B cell (primary cell): ENCODE measurements at regions not wholly inside any gene's neighbourhood (a gene's known extent, or its start where the extent isn't known, plus 50 kb on each side); places are given as distances from the start of the nearest gene placed in this dataset.

Experiments
- ATAC-seq: fragments of 200-7000 bp; cut with Tn5 transposase; one replicate; pipeline ENCODE4 v1.10.0; 2021; ENCODE audit warnings: low read depth, mild to moderate bottlenecking, moderate number of reproducible peaks, moderate library complexity
- CTCF ChIA-PET: fragments of 350-600 bp; sonication (Branson Sonifier 250); formaldehyde crosslinking; loops from one replicate; lab custom pipeline; 2021; ENCODE audit warnings: antibody characterized with exemption, inconsistent platforms; lab: Charles Lee
- POLR2A ChIA-PET: fragments of 350-600 bp; sonication (Branson Sonifier 250); formaldehyde crosslinking; loops from one replicate; lab custom pipeline; 2021; ENCODE audit warnings: antibody characterized with exemption; lab: Charles Lee
- DNase-seq: peaks from one replicate; pipeline ENCODE4 v3.0.0; 2013
- H2AFZ ChIP-seq: 2 replicates; pipeline ENCODE4 v1.6.1; 2012; ENCODE audit warnings: mild to moderate bottlenecking, low read depth, low read length; ENCODE audit not compliant: insufficient read depth, poor library complexity, severe bottlenecking
- H3K27ac ChIP-seq, 2 donors: 1 replicate in 1 of 2; 2 replicates in 1 of 2; pipeline ENCODE4 v1.5.1; 2012 to 2013; ENCODE audit warnings: low read length in 2 of 2, mild to moderate bottlenecking in 2 of 2, moderate library complexity in 1 of 2
- H3K27me3 ChIP-seq, 4 experiments: fragments of 200-600 bp in 1 of 4; sonication (generic) in 1 of 4; replicated peaks in 1 of 4; 1 replicate in 2 of 4; 2 replicates in 2 of 4; pipeline versions ENCODE4 v1.6.1 to v1.7.0; 2013 to 2016; ENCODE audit warnings: low read length in 3 of 4, mild to moderate bottlenecking in 2 of 4, mixed read lengths in 1 of 4, moderate library complexity in 1 of 4; ENCODE audit not compliant: insufficient read depth in 4 of 4, control insufficient read depth in 3 of 4; ENCODE audit errors: control extremely low read depth in 1 of 4
- H3K36me3 ChIP-seq, 2 experiments: replicated peaks in 1 of 2; 1 replicate in 1 of 2; 2 replicates in 1 of 2; pipeline versions ENCODE4 v1.6.1 to v1.7.1; 2013; ENCODE audit warnings: low read length in 1 of 2; ENCODE audit not compliant: insufficient read depth in 2 of 2, control insufficient read depth in 1 of 2; ENCODE audit errors: control extremely low read depth in 1 of 2, extremely low read depth in 1 of 2
- H3K4me1 ChIP-seq, 2 donors: fragments of 200-600 bp in 1 of 2; sonication (generic) in 1 of 2; 1 replicate in 1 of 2; 2 replicates in 1 of 2; pipeline versions ENCODE4 v1.5.1 to v1.6.1; 2013 to 2017; ENCODE audit warnings: low read length in 2 of 2; ENCODE audit not compliant: control insufficient read depth in 2 of 2, insufficient read depth in 2 of 2
- H3K4me2 ChIP-seq: replicated peaks from 2 replicates; pipeline ENCODE3; 2012; ENCODE audit warnings: mild to moderate bottlenecking, low read depth, low read length; ENCODE audit not compliant: poor library complexity, severe bottlenecking
- H3K4me3 ChIP-seq, 5 experiments: fragments of 200-600 bp in 1 of 5; sonication (generic) in 1 of 5; 1 replicate in 3 of 5; 2 replicates in 2 of 5; pipeline versions ENCODE4 v1.5.1 to v1.7.0; 2011 to 2016; ENCODE audit warnings: low read length in 4 of 5, mild to moderate bottlenecking in 4 of 5, low read depth in 2 of 5, control low read depth in 1 of 5, moderate library complexity in 1 of 5; ENCODE audit not compliant: insufficient read depth in 1 of 5; ENCODE audit errors: control extremely low read depth in 1 of 5, extremely low read depth in 1 of 5
- H3K79me2 ChIP-seq: fragments of 200-600 bp; sonication (generic); one replicate; pipeline ENCODE4 v1.6.0; 2016; ENCODE audit warnings: low read length; ENCODE audit not compliant: control insufficient read depth, insufficient read depth
- H3K9ac ChIP-seq: fragments of 200-600 bp; sonication (generic); 2 replicates; pipeline ENCODE4 v1.6.1; 2017; ENCODE audit warnings: mild to moderate bottlenecking, low read length, moderate library complexity
- H3K9me3 ChIP-seq, 3 donors: one replicate each; pipeline versions ENCODE4 v1.6.1 to v1.7.1; 2013; ENCODE audit warnings: low read length in 2 of 3; ENCODE audit not compliant: control insufficient read depth in 2 of 3, insufficient read depth in 1 of 3; ENCODE audit errors: control extremely low read depth in 1 of 3
- H4K20me1 ChIP-seq: 2 replicates; pipeline ENCODE4 v1.6.0; 2012; ENCODE audit warnings: mild to moderate bottlenecking, low read length; ENCODE audit not compliant: insufficient read depth, control insufficient read depth, poor library complexity, severe bottlenecking
- H3K27ac Mint-ChIP-seq: one replicate; pipeline ENCODE4 v1.8.0; 2021; ENCODE audit warnings: mixed read lengths
- H3K27me3 Mint-ChIP-seq: one replicate; pipeline ENCODE4 v1.8.0; 2021; ENCODE audit warnings: mixed read lengths
- H3K4me1 Mint-ChIP-seq: one replicate; pipeline ENCODE4 v1.8.0; 2021; ENCODE audit warnings: mixed read lengths
- H3K4me3 Mint-ChIP-seq: one replicate; pipeline ENCODE4 v1.8.0; 2021; ENCODE audit warnings: mixed read lengths
- H3K9me3 Mint-ChIP-seq: one replicate; pipeline ENCODE4 v1.8.0; 2022; ENCODE audit warnings: mixed read lengths; ENCODE audit not compliant: insufficient read depth
- EZH2 ChIP-seq: IDR thresholded peaks from 2 replicates; pipeline ENCODE4 v1.6.1; 2012; ENCODE audit warnings: borderline replicate concordance, low read depth, mild to moderate bottlenecking, moderate library complexity, low read length; ENCODE audit not compliant: insufficient read depth, poor library complexity, severe bottlenecking
- WGBS: methylation state at CpG from one replicate; pipeline ENCODE4 v1.1.5; 2013; ENCODE audit warnings: missing lambda C conversion rate; ENCODE audit not compliant: insufficient coverage; 5-methylcytosine and 5-hydroxymethylcytosine counted together
- intact Hi-C: fragments of 100-400 bp; cut with micrococcal nuclease; formaldehyde crosslinking; loops from one replicate; pipeline ENCODE4 v1.10.0; 2022
- TF ChIP-seq, protein P1 (sequence below): fragments of 200-600 bp; IDR thresholded peaks from one replicate; pipeline ENCODE4 v1.8.0; 2022; ENCODE audit warnings: antibody characterized with exemption, mild to moderate bottlenecking

DNA sequence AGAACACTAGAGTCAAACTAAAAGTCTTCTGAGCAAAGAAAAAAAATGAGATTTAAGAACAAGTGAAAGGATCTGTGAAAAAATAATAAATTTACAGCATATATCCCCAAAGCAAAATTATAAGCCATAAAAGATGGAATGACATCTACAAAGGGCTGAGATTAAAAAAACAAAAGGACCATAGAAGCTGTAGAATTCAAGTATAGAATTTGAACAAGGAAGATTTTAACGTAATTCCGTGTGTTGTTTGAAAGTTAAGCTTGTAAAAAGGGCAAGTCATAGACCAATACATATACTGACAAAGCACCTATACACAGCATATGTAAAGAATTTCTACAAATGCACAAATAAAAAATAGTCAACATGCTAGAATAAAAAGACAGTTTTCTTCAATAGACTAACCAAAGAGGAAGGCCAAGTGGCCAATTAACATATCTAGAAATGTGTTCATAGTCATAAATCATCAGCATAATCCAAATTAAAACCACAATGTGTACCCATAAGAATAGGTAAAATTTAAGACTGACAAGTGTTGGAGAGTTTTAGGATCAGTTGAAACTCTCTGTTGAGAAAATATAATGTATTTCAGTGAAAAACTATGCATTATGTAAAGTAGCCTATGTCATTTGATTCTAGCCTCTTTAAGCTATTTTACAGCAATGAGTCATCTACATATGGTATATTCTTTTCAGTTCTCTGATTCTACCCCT, 674.9 kb downstream of the OLFM4 start:
- H3K79me2 ChIP-seq = no peaks in the 10 kb centered on the region
- H3K4me2 ChIP-seq = no peak overlapping the region
- H4K20me1 ChIP-seq = no peaks in the 10 kb centered on the region
- ChIA-PET POLR2A (no interaction called here), CTCF (no interaction called here)
- no peak overlapping the region for H3K9ac ChIP-seq
- Mint-ChIP-seq H3K27me3 (no peaks in the 10 kb centered on the region), H3K4me1 (no peaks in the 10 kb centered on the region), H3K4me3 (no peak overlapping the region), H3K27ac (no peak overlapping the region), H3K9me3 (peaks cover 3% of the 10 kb centered on the region)
- no peaks in the 10 kb centered on the region for H3K27me3 ChIP-seq
- DNase-seq = no peak
- H3K4me1 ChIP-seq = no peaks in the 10 kb centered on the region
- peaks cover 0 to 6% (median 0%) of the 10 kb centered on the region in 3 donors for H3K9me3 ChIP-seq
- ATAC-seq = no peak
- no peak overlapping the region for H2AFZ ChIP-seq
- WGBS = no CpG with 5 or more reads among the region's 2 CpGs
- intact Hi-C loops = no loop called here
- no peak overlapping the region for H3K4me3 ChIP-seq
- H3K27ac ChIP-seq = no peak overlapping the region
- TF ChIP-seq, protein P1, sequence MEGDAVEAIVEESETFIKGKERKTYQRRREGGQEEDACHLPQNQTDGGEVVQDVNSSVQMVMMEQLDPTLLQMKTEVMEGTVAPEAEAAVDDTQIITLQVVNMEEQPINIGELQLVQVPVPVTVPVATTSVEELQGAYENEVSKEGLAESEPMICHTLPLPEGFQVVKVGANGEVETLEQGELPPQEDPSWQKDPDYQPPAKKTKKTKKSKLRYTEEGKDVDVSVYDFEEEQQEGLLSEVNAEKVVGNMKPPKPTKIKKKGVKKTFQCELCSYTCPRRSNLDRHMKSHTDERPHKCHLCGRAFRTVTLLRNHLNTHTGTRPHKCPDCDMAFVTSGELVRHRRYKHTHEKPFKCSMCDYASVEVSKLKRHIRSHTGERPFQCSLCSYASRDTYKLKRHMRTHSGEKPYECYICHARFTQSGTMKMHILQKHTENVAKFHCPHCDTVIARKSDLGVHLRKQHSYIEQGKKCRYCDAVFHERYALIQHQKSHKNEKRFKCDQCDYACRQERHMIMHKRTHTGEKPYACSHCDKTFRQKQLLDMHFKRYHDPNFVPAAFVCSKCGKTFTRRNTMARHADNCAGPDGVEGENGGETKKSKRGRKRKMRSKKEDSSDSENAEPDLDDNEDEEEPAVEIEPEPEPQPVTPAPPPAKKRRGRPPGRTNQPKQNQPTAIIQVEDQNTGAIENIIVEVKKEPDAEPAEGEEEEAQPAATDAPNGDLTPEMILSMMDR = no peak
- TF ChIP-seq EZH2 = no peak
- no peaks in the 10 kb centered on the region for H3K36me3 ChIP-seq

DNA sequence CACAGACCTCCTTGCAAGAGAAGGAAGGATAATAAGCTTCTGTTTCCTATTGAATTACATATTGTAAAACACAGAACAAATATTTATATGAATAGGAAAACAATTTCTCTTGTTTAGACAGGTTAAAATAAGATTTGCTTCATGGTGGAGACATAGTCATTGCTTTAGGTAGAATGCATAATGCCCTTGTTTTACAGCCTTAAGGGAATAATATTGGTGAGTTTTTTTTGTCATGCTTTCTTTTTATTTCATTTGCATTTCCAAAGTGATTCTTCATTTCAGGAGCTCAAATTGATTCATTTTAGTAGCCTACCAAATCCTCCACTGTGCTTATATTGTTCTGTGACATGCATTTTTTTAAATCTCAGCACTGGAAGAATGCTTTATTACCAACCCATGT, 690.7 kb downstream of the OLFM4 start:
- Histone ChIP-seq H3K4me2 (no peak overlapping the region), H3K79me2 (no peaks in the 10 kb centered on the region), H3K4me3 (no peak overlapping the region), H3K27me3 (no peaks in the 10 kb centered on the region), H2AFZ (no peak overlapping the region), H3K4me1 (no peaks in the 10 kb centered on the region), H3K9ac (no peak overlapping the region), H3K9me3 (peaks cover 1 to 12% (median 5%) of the 10 kb centered on the region in 3 donors), H4K20me1 (no peaks in the 10 kb centered on the region), H3K36me3 (no peaks in the 10 kb centered on the region), H3K27ac (no peak overlapping the region)
- no peak for DNase-seq
- Mint-ChIP-seq H3K4me3 (no peak overlapping the region), H3K27me3 (no peaks in the 10 kb centered on the region), H3K4me1 (no peaks in the 10 kb centered on the region), H3K27ac (no peak overlapping the region), H3K9me3 (peaks cover 11% of the 10 kb centered on the region)
- ChIA-PET POLR2A (no interaction called here), CTCF (no interaction called here)
- intact Hi-C loops = no loop called here
- no peak for ATAC-seq
- no peak for TF ChIP-seq EZH2
- TF ChIP-seq, protein P1 = no peak
